Colonic mucosa (tissue), 4 donors: ENCODE measurements at regions not wholly inside any gene's neighbourhood (a gene's known extent, or its start where the extent isn't known, plus 50 kb on each side); places are given as distances from the start of the nearest gene placed in this dataset.

Experiments used
- DNase-seq: peaks from one replicate; pipeline ENCODE4 v3.0.0-alpha.2; 2020
- H3K27ac ChIP-seq: fragments of 200-600 bp; one replicate; pipeline ENCODE4 v1.8.0; 2021
- H3K27me3 ChIP-seq: fragments of 200-600 bp; one replicate; pipeline ENCODE4 v1.8.0; 2021
- H3K36me3 ChIP-seq: fragments of 200-600 bp; one replicate; pipeline ENCODE4 v1.8.0; 2021
- H3K4me1 ChIP-seq: fragments of 200-600 bp; one replicate; pipeline ENCODE4 v1.8.0; 2021; ENCODE audit warnings: mild to moderate bottlenecking
- H3K4me3 ChIP-seq: fragments of 200-600 bp; one replicate; pipeline ENCODE4 v1.8.0; 2021
- H3K9ac ChIP-seq, 2 donors: one replicate each; pipeline ENCODE4 v1.7.0; 2013; ENCODE audit warnings: control low read depth in 2 of 2, low read depth in 2 of 2, low read length in 2 of 2
- H3K9me3 ChIP-seq: fragments of 200-600 bp; one replicate; pipeline ENCODE4 v1.8.0; 2021
- intact Hi-C: fragments of 100-400 bp; cut with DNase I; formaldehyde crosslinking; loops from one replicate; pipeline ENCODE4 v1.14.1; 2022
- TF ChIP-seq, protein P1 (sequence below): fragments of 200-600 bp; IDR thresholded peaks from one replicate; pipeline ENCODE4 v1.8.0; 2022; ENCODE audit warnings: antibody characterized with exemption, mild to moderate bottlenecking
- donor health status: healthy.
- donor health status: DM: no; HTN: no; CAD: no.
- donor health status: DM: no; HTN: no; CAD: no.

DNA sequence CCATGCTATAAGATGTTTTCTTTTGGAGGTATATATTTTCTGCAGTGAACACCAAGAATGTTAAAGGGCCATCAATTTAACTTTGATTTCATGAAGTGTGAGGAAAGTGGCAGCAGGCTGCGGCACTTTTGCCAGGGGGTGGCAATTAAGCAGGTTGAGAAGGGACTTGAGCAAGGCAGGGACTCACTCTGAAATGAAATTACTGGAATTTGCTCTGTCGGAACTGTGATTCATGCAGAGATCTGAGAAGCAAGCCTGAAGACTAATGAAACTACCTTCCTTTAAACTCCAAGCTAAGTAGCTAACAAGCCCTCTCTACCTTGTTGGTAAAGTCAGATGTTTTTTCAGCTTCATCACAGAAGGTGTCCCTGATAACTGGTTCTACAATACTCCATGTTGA is 441.6 kb downstream of the SIPA1L2 start:
- Histone ChIP-seq H3K27ac (no peak overlapping the region), H3K9ac (no peak overlapping the region), H3K36me3 (no peaks in the 10 kb centered on the region), H3K9me3 (no peaks in the 10 kb centered on the region), H3K27me3 (no peaks in the 10 kb centered on the region), H3K4me3 (no peak overlapping the region), H3K4me1 (no peaks in the 10 kb centered on the region)
- TF ChIP-seq, protein P1, sequence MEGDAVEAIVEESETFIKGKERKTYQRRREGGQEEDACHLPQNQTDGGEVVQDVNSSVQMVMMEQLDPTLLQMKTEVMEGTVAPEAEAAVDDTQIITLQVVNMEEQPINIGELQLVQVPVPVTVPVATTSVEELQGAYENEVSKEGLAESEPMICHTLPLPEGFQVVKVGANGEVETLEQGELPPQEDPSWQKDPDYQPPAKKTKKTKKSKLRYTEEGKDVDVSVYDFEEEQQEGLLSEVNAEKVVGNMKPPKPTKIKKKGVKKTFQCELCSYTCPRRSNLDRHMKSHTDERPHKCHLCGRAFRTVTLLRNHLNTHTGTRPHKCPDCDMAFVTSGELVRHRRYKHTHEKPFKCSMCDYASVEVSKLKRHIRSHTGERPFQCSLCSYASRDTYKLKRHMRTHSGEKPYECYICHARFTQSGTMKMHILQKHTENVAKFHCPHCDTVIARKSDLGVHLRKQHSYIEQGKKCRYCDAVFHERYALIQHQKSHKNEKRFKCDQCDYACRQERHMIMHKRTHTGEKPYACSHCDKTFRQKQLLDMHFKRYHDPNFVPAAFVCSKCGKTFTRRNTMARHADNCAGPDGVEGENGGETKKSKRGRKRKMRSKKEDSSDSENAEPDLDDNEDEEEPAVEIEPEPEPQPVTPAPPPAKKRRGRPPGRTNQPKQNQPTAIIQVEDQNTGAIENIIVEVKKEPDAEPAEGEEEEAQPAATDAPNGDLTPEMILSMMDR, result no peak
- intact Hi-C loops, result no loop called here
- no peak for DNase-seq

DNA sequence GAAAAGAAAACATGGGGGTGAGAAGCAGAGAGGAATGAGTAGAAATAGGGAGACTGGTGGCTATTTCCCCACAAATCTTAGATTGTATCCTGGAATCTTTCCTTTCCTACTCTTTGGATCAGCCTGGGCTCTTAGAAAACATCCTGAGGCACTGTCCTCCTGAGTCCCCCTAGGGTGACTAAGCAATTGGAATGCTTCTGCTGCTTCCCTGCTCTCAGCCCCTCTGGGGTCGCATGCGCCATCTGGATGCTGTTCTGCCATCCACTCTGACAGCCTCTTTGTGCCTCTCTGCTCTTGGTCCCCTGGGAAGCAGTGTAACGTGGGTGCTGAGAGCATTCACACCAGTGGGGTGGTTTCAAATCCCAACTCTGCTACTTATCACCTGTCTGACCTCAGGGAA is 443.0 kb downstream of the SIPA1L2 start:
- Histone ChIP-seq H3K9ac (no peak overlapping the region), H3K27me3 (no peaks in the 10 kb centered on the region), H3K9me3 (no peaks in the 10 kb centered on the region), H3K36me3 (no peaks in the 10 kb centered on the region), H3K4me1 (no peaks in the 10 kb centered on the region), H3K4me3 (no peak overlapping the region), H3K27ac (no peak overlapping the region)
- intact Hi-C loops, result no loop called here
- TF ChIP-seq, protein P1, result no peak
- no peak for DNase-seq

DNA sequence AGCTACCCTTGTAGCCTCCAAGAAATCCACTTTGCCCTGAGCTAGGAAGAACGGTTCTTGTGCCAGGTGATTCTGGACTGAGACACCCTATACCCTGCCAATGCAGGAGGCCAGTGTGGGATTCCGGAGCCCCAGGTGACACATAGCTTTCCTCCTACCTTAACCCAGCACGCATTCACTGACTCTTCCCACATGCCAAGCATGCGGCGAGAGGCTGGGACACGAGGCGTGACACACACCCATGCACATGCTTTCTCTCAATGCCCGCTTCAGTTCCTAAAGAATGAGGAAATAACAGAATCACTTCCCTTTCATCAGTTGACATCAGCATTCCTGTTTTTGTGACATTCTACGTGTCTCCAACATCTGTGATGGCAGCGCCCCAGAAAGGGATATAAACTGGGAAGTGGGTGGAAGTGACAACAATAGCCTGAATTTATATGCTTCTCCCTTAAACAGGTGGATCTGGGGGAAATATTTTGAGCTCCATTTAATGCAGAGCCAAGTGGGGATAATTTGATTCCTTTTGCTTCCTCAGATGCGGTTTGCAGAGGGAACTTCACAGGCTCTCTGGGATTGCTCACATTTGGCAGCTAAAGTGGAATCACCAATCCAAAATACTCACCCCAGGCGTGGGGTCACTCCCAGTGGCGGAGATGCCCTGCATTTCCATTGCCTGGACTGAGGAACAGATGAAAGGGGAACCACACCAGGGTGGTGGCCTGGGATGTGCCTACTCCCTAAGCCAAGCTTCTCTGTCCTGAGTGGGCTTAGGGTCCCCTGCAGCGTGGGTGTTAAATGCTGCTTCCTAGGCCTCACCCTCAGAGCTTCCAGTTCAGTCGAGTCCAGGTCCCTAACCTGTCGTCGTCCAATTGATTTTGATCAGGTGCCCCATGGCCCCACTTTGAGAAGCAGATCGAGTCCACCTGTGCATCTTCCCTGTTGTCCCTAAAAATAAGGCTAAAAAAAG is 445.1 kb downstream of the SIPA1L2 start:
- intact Hi-C loops, result no loop called here
- no peaks in the 10 kb centered on the region for H3K4me1 ChIP-seq
- DNase-seq, result no peak
- no peaks in the 10 kb centered on the region for H3K36me3 ChIP-seq
- H3K9ac ChIP-seq, result no peak overlapping the region
- H3K9me3 ChIP-seq, result no peaks in the 10 kb centered on the region
- TF ChIP-seq, protein P1, result no peak
- no peaks in the 10 kb centered on the region for H3K27me3 ChIP-seq
- H3K27ac ChIP-seq, result no peak overlapping the region
- H3K4me3 ChIP-seq, result no peak overlapping the region

DNA sequence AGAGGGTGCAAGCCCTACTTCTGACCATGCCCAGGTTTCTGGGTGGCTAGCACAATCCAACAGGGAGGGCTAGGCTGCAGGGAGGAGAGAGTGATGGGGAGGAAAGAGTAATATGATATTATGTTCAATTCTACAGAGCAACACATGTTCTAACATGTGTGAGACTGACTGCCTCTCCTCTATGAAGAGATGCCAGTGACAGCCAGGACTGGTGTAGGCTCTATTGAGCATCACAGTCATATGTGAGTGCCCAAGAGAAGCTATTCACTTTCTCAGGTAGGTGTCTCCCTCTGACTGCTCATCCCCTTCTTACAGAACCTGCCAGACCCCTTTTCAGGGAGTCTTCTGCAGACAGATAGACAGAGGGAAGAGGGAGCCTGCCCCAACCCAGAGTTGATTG is 446.1 kb downstream of the SIPA1L2 start:
- TF ChIP-seq, protein P1, result no peak
- H3K36me3 ChIP-seq, result no peaks in the 10 kb centered on the region
- no peaks in the 10 kb centered on the region for H3K4me1 ChIP-seq
- H3K9ac ChIP-seq, result no peak overlapping the region
- no peak for DNase-seq
- no peak overlapping the region for H3K27ac ChIP-seq
- no peak overlapping the region for H3K4me3 ChIP-seq
- no peaks in the 10 kb centered on the region for H3K9me3 ChIP-seq
- intact Hi-C loops, result no loop called here
- no peaks in the 10 kb centered on the region for H3K27me3 ChIP-seq

DNA sequence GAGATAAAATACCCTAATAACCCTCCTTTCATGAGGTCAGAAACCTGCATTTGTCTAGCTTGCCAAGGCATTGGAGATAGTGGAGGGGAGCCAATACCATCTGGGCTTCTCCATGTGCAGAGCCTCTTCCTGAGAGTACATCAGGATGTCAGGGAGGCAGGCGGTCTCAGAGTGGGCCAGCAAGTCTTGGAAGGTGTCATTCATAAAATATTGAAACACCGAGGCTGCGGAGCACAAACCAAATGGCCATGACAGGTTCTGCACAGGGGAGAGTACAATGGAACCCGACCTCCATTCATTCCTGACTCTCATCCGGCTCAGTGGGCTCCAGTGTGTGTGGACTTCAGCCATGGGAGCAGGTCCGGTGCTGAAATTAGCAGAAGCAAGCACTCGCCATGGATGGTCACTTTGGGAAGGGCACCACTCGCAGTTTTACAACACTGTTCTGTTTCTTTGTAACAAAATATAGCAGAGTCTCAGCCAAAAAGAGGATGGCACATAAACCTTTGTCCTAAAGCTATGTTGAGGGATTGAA is 446.6 kb downstream of the SIPA1L2 start:
- Histone ChIP-seq H3K9me3 (no peaks in the 10 kb centered on the region), H3K9ac (no peak overlapping the region), H3K36me3 (no peaks in the 10 kb centered on the region), H3K27ac (no peak overlapping the region), H3K4me1 (no peaks in the 10 kb centered on the region), H3K4me3 (no peak overlapping the region), H3K27me3 (no peaks in the 10 kb centered on the region)
- intact Hi-C loops, result no loop called here
- DNase-seq, result no peak
- TF ChIP-seq, protein P1, result no peak
